ENCODE measurements at regions not wholly inside any gene's neighbourhood (a gene's known extent, or its start where the extent isn't known, plus 50 kb on each side); places are given as distances from the start of the nearest gene placed in this dataset.
"Not testable (repeated sequence)": the region's sequence is repeated elsewhere in the genome, so short reads cannot be mapped to it uniquely, and the experiment has no call there.

- peaks cover 24% of the 10 kb centered on the region for H3K4me1 Mint-ChIP-seq
- no peak overlapping the region for H3K4me3 Mint-ChIP-seq
- no peak overlapping the region for H3K4me3 ChIP-seq (ENCODE audit: control extremely low read depth in 1 of 5, extremely low read depth in 1 of 5, insufficient read depth in 1 of 5, low read depth in 2 of 5, low read length in 4 of 5)
- ATAC-seq (ENCODE audit: low read depth): no peak
- H3K27ac ChIP-seq (ENCODE audit: low read length in 2 of 2): no peak overlapping the region
- peaks cover 0 to 8% (median 0%) of the 10 kb centered on the region in 3 donors for H3K9me3 ChIP-seq (ENCODE audit: control extremely low read depth in 1 of 3, control insufficient read depth in 2 of 3, insufficient read depth in 1 of 3, low read length in 2 of 3)
- intact Hi-C loops (cut with micrococcal nuclease): no loop called here
- no peaks in the 10 kb centered on the region for H3K9me3 Mint-ChIP-seq (ENCODE audit: insufficient read depth)
- no peak overlapping the region for H3K9ac ChIP-seq (ENCODE audit: low read length)
- H4K20me1 ChIP-seq (ENCODE audit: control insufficient read depth, insufficient read depth, low read length, poor library complexity, severe bottlenecking): no peaks in the 10 kb centered on the region
- no peaks in the 10 kb centered on the region for H3K27me3 Mint-ChIP-seq
- no peak overlapping the region for H3K27ac Mint-ChIP-seq
- no peak for TF ChIP-seq EZH2 (IDR thresholded peaks at IDR 0.05; ENCODE audit: borderline replicate concordance, insufficient read depth, low read depth, low read length, poor library complexity, severe bottlenecking)
- H2AFZ ChIP-seq (ENCODE audit: insufficient read depth, low read depth, low read length, poor library complexity, severe bottlenecking): no peak overlapping the region
- 100% methylated on average over 1 of the region's 1 CpG for WGBS (ENCODE audit: insufficient coverage)
- no peak for DNase-seq
- ChIA-PET CTCF (interaction anchor here (0.7 to 11.0 kb wide), 5 partner anchors 10 to 254 kb away, joined by 3 to 140 read pairs (median 11); no protein-coding TSS in a partner anchor), POLR2A (no interaction called here)
- no peaks in the 10 kb centered on the region for H3K79me2 ChIP-seq (ENCODE audit: control insufficient read depth, insufficient read depth, low read length)
- H3K27me3 ChIP-seq (replicated peaks in 1 of 4; ENCODE audit: control extremely low read depth in 1 of 4, control insufficient read depth in 3 of 4, insufficient read depth in 4 of 4, low read length in 3 of 4): no peaks in the 10 kb centered on the region
- no peak overlapping the region for H3K4me2 ChIP-seq (replicated peaks; ENCODE audit: low read depth, low read length, poor library complexity, severe bottlenecking)
- H3K4me1 ChIP-seq (ENCODE audit: control insufficient read depth in 2 of 2, insufficient read depth in 2 of 2, low read length in 2 of 2): peaks cover 11 to 21% of the 10 kb centered on the region in 2 donors
- H3K36me3 ChIP-seq (replicated peaks in 1 of 2; ENCODE audit: control extremely low read depth in 1 of 2, control insufficient read depth in 1 of 2, extremely low read depth in 1 of 2, insufficient read depth in 2 of 2, low read length in 1 of 2): no peaks in the 10 kb centered on the region
Measured at GRCh38 chr22:22700631-22701030, 56.2 kb downstream of the GGTLC2 start.

DNA sequence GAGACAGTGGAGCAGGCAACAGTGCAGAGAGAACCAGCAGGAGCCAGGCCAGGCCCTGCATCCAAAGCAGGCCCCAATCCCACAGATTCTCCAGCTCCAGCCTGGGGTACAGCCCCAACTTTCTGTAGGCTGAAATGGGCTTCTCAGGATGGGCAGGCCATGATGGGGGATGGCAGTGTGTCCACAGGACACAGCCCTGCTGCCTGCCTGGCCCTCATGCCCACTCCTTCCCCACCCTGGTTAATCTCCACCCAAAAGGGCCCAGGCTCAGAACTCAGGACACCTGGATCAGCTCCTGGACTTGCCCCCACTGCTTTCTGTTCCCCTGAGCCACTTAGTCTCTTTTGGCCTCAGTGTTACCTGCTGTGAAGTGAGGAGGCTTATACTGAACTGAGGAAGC lies 57.1 kb downstream of the GGTLC2 start:
- intact Hi-C loops (cut with micrococcal nuclease): not testable (repeated sequence)

More for the DNA sequence above, 57.1 kb downstream of the GGTLC2 start:
- H3K36me3 ChIP-seq (replicated peaks in 1 of 2; ENCODE audit: control extremely low read depth in 1 of 2, control insufficient read depth in 1 of 2, extremely low read depth in 1 of 2, insufficient read depth in 2 of 2, low read length in 1 of 2); H3K27me3 ChIP-seq (replicated peaks in 1 of 4; ENCODE audit: control extremely low read depth in 1 of 4, control insufficient read depth in 3 of 4, insufficient read depth in 4 of 4, low read length in 3 of 4); H3K27me3 Mint-ChIP-seq; H3K9ac ChIP-seq (ENCODE audit: low read length); H3K27ac ChIP-seq (ENCODE audit: low read length in 2 of 2); H3K4me3 Mint-ChIP-seq; DNase-seq; H3K9me3 ChIP-seq (ENCODE audit: control extremely low read depth in 1 of 3, control insufficient read depth in 2 of 3, insufficient read depth in 1 of 3, low read length in 2 of 3); H3K4me2 ChIP-seq (replicated peaks; ENCODE audit: low read depth, low read length, poor library complexity, severe bottlenecking); H3K4me3 ChIP-seq (ENCODE audit: control extremely low read depth in 1 of 5, extremely low read depth in 1 of 5, insufficient read depth in 1 of 5, low read depth in 2 of 5, low read length in 4 of 5); H3K27ac Mint-ChIP-seq; H2AFZ ChIP-seq (ENCODE audit: insufficient read depth, low read depth, low read length, poor library complexity, severe bottlenecking); H3K9me3 Mint-ChIP-seq (ENCODE audit: insufficient read depth); H4K20me1 ChIP-seq (ENCODE audit: control insufficient read depth, insufficient read depth, low read length, poor library complexity, severe bottlenecking); H3K79me2 ChIP-seq (ENCODE audit: control insufficient read depth, insufficient read depth, low read length); ATAC-seq (ENCODE audit: low read depth): not testable (repeated sequence)
- peaks cover 11 to 21% of the 10 kb centered on the region in 2 donors for H3K4me1 ChIP-seq (ENCODE audit: control insufficient read depth in 2 of 2, insufficient read depth in 2 of 2, low read length in 2 of 2)
- ChIA-PET CTCF (interaction anchor here (0.7 to 11.0 kb wide), 12 partner anchors 9 to 253 kb away, joined by 3 to 140 read pairs (median 4); no protein-coding TSS in a partner anchor), POLR2A (interaction anchor here (1.4 kb wide), 1 partner anchor 252 kb away, joined by 5 read pairs; no protein-coding TSS in a partner anchor)
- peaks cover 21% of the 10 kb centered on the region for H3K4me1 Mint-ChIP-seq
